GM19455 (cell line): ENCODE measurements at regions not wholly inside any gene's neighbourhood (a gene's known extent, or its start where the extent isn't known, plus 50 kb on each side); places are given as distances from the start of the nearest gene placed in this dataset.
"Not testable (repeated sequence)": the region's sequence is repeated elsewhere in the genome, so short reads cannot be mapped to it uniquely, and the experiment has no call there.

Source experiments
- ATAC-seq: cut with Tn5 transposase; IDR thresholded peaks from one replicate; pipeline ENCODE4 v1.9.1; 2021; ENCODE audit not compliant: unreplicated experiment

- ATAC-seq, result no peak
These were observed 268.5 kb upstream of the NPSR1 start for GRCh38 chr7:34389332-34390078.

GRCh38 chr7:34390103-34390502 is 267.9 kb upstream of the NPSR1 start:
- ATAC-seq, result no peak

GRCh38 chr7:34392972-34393371 is 265.0 kb upstream of the NPSR1 start:
- no peak for ATAC-seq

- no peak for ATAC-seq
These were observed 261.5 kb upstream of the NPSR1 start for GRCh38 chr7:34396437-34397064.

GRCh38 chr7:34401776-34402175 is 256.2 kb upstream of the NPSR1 start:
- no peak for ATAC-seq

- ATAC-seq, result no peak
These were observed 251.0 kb upstream of the NPSR1 start for GRCh38 chr7:34406848-34407530.

- ATAC-seq, result no peak
These were observed 250.4 kb upstream of the NPSR1 start for GRCh38 chr7:34407586-34407985.

- ATAC-seq, result no peak
These were observed 240.2 kb upstream of the NPSR1 start for GRCh38 chr7:34417781-34418180.

GRCh38 chr7:34421526-34421925 is 236.5 kb upstream of the NPSR1 start:
- no peak for ATAC-seq

- no peak for ATAC-seq
These were observed 232.8 kb upstream of the NPSR1 start for GRCh38 chr7:34425194-34425593.

GRCh38 chr7:34425631-34426384 is 232.2 kb upstream of the NPSR1 start:
- ATAC-seq, result no peak

- no peak for ATAC-seq
These were observed 227.6 kb upstream of the NPSR1 start for GRCh38 chr7:34430456-34430855.

- ATAC-seq, result no peak
These were observed 219.6 kb upstream of the NPSR1 start for GRCh38 chr7:34438436-34438835.

GRCh38 chr7:34445653-34446052 is 212.4 kb upstream of the NPSR1 start:
- no peak for ATAC-seq

GRCh38 chr7:34448531-34448930 is 209.5 kb upstream of the NPSR1 start:
- not testable (repeated sequence) for ATAC-seq

GRCh38 chr7:34449765-34450164 is 208.3 kb upstream of the NPSR1 start:
- no peak for ATAC-seq

- ATAC-seq, result no peak
These were observed 206.8 kb upstream of the NPSR1 start for GRCh38 chr7:34451183-34451582.

- ATAC-seq, result no peak
These were observed 206.1 kb upstream of the NPSR1 start for GRCh38 chr7:34451923-34452322.

GRCh38 chr7:34452363-34452762 is 205.7 kb upstream of the NPSR1 start:
- no peak for ATAC-seq

GRCh38 chr7:34453150-34453549 is 204.9 kb upstream of the NPSR1 start:
- ATAC-seq, result no peak

- ATAC-seq, result no peak
These were observed 203.6 kb upstream of the NPSR1 start for GRCh38 chr7:34454381-34454780.
